ENCODE measurements at regions not wholly inside any gene's neighbourhood (a gene's known extent, or its start where the extent isn't known, plus 50 kb on each side); places are given as distances from the start of the nearest gene placed in this dataset.

- TF ChIP-seq CTCF (IDR thresholded peaks at IDR 0.05) (no peak), EP300 (IDR thresholded peaks at IDR 0.05) (no peak), POLR2A (IDR thresholded peaks at IDR 0.05) (no peak), POLR2AphosphoS5 (IDR thresholded peaks at IDR 0.05) (no peak)
Observed at GRCh38 chr6:28724395-28724794, 198.7 kb downstream of the GPX5 start.

All from upper lobe of left lung (tissue), 4 donors.